DOHH2 (cell line): ENCODE measurements at regions not wholly inside any gene's neighbourhood (a gene's known extent, or its start where the extent isn't known, plus 50 kb on each side); places are given as distances from the start of the nearest gene placed in this dataset.
"Not testable (repeated sequence)": the region's sequence is repeated elsewhere in the genome, so short reads cannot be mapped to it uniquely, and the experiment has no call there.

Source experiments
- CTCF ChIP-seq: fragments of 200-600 bp; sonication (generic); IDR thresholded peaks from one replicate; pipeline ENCODE4 v1.5.1; 2014; ENCODE audit warnings: antibody characterized with exemption, mild to moderate bottlenecking, low read depth, low read length; ENCODE audit not compliant: poor library complexity, severe bottlenecking
- EZH2phosphoT487 ChIP-seq: fragments of 200-600 bp; sonication (generic); IDR thresholded peaks from 2 replicates; pipeline ENCODE4 v1.6.1; 2017; ENCODE audit warnings: borderline replicate concordance, mild to moderate bottlenecking, antibody characterized with exemption, low read length, moderate library complexity, mixed read lengths

GRCh38 chr10:23545866-23546265 is 107.0 kb downstream of the OTUD1 start:
- not testable (repeated sequence) for TF ChIP-seq CTCF, EZH2phosphoT487
